Endodermal cell (in vitro differentiated cells): ENCODE measurements at regions not wholly inside any gene's neighbourhood (a gene's known extent, or its start where the extent isn't known, plus 50 kb on each side); places are given as distances from the start of the nearest gene placed in this dataset.

Experiments
- DNase-seq: peaks from one replicate; pipeline ENCODE4 v3.0.0-alpha.2; 2017
- H3K27ac ChIP-seq: 2 replicates; pipeline ENCODE4 v1.5.1; 2013; ENCODE audit warnings: mild to moderate bottlenecking, low read depth, low read length, moderate library complexity
- H3K27me3 ChIP-seq: 2 replicates; pipeline ENCODE4 v1.6.1; 2013; ENCODE audit warnings: mild to moderate bottlenecking, low read length, moderate library complexity; ENCODE audit not compliant: insufficient read depth, control insufficient read depth, poor library complexity, severe bottlenecking
- H3K36me3 ChIP-seq: 2 replicates; pipeline ENCODE4 v1.7.0; 2013; ENCODE audit warnings: mild to moderate bottlenecking, low read length, moderate library complexity; ENCODE audit not compliant: control insufficient read depth, insufficient read depth
- H3K4me1 ChIP-seq: one replicate; pipeline ENCODE4 v1.7.0; 2013; ENCODE audit warnings: low read length; ENCODE audit not compliant: control insufficient read depth, insufficient read depth
- H3K4me3 ChIP-seq: 2 replicates; pipeline ENCODE4 v1.5.1; 2013; ENCODE audit warnings: mild to moderate bottlenecking, low read length, moderate library complexity
- H3K9ac ChIP-seq: 2 replicates; pipeline ENCODE4 v1.6.1; 2013; ENCODE audit warnings: mild to moderate bottlenecking, low read length, moderate library complexity; ENCODE audit not compliant: poor library complexity, severe bottlenecking; ENCODE audit errors: extremely low read depth
- H3K9me3 ChIP-seq: 2 replicates; pipeline ENCODE4 v1.6.1; 2013; ENCODE audit warnings: mild to moderate bottlenecking, low read length, moderate library complexity; ENCODE audit not compliant: control insufficient read depth
- H3K27ac Mint-ChIP-seq: 2 replicates; pipeline ENCODE4 v1.8.0; 2020; ENCODE audit warnings: mixed read lengths
- H3K27me3 Mint-ChIP-seq: 2 replicates; pipeline ENCODE4 v1.8.0; 2021; ENCODE audit warnings: mild to moderate bottlenecking, mixed read lengths; ENCODE audit not compliant: insufficient read depth
- H3K36me3 Mint-ChIP-seq: 2 replicates; pipeline ENCODE4 v1.8.0; 2020; ENCODE audit warnings: low read depth, mixed read lengths
- H3K4me1 Mint-ChIP-seq: 2 replicates; pipeline ENCODE4 v1.8.0; 2020; ENCODE audit warnings: mixed read lengths
- H3K4me3 Mint-ChIP-seq: 2 replicates; pipeline ENCODE4 v1.8.0; 2020; ENCODE audit warnings: mild to moderate bottlenecking, moderate library complexity, mixed read lengths
- H3K9me3 Mint-ChIP-seq: 2 replicates; pipeline ENCODE4 v1.8.0; 2020; ENCODE audit warnings: mild to moderate bottlenecking, mixed read lengths
- WGBS, 2 experiments: methylation state at CpG; one replicate each; pipeline versions ENCODE4 v1.1.5 to v1.1.7; 2013; ENCODE audit warnings: missing lambda C conversion rate in 2 of 2, mixed read lengths in 1 of 2; ENCODE audit not compliant: insufficient coverage in 1 of 2, insufficient read length in 1 of 2; 5-methylcytosine and 5-hydroxymethylcytosine counted together
- TF ChIP-seq, protein P1 (sequence below): fragments of 200-600 bp; sonication (generic); conservative IDR thresholded peaks from 2 replicates; pipeline ENCODE4 v1.5.0; 2021; ENCODE audit warnings: antibody characterized with exemption, mild to moderate bottlenecking

DNA sequence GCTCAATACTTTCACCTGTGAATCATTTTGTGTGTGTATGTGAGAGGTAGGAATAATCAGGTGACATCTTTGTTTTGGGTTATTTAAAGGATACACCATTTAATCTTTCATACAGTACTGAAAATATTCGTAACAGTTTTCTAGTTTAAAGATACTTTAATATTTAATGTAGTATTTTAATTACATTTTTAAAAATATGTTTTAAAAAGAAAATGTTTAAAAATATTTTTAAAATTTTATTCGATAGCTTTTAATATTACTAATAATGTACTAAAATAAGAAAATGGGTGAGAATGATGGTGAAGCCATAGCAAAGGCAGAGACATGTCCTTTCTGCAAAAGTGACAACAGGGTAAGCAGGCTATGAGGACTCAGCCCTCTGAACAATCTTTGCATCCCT lies 56.3 kb upstream of the MEF2C start:
- no peak overlapping the region for H3K4me3 ChIP-seq
- H3K27me3 Mint-ChIP-seq, result no peaks in the 10 kb centered on the region
- TF ChIP-seq, protein P1, sequence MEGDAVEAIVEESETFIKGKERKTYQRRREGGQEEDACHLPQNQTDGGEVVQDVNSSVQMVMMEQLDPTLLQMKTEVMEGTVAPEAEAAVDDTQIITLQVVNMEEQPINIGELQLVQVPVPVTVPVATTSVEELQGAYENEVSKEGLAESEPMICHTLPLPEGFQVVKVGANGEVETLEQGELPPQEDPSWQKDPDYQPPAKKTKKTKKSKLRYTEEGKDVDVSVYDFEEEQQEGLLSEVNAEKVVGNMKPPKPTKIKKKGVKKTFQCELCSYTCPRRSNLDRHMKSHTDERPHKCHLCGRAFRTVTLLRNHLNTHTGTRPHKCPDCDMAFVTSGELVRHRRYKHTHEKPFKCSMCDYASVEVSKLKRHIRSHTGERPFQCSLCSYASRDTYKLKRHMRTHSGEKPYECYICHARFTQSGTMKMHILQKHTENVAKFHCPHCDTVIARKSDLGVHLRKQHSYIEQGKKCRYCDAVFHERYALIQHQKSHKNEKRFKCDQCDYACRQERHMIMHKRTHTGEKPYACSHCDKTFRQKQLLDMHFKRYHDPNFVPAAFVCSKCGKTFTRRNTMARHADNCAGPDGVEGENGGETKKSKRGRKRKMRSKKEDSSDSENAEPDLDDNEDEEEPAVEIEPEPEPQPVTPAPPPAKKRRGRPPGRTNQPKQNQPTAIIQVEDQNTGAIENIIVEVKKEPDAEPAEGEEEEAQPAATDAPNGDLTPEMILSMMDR, result no peak
- H3K4me3 Mint-ChIP-seq, result no peak overlapping the region
- WGBS, 2 experiments, result no CpG with 5 or more reads among the region's 2 CpGs
- no peak overlapping the region for H3K27ac Mint-ChIP-seq
- no peaks in the 10 kb centered on the region for H3K27me3 ChIP-seq
- H3K27ac ChIP-seq, result no peak overlapping the region
- H3K9ac ChIP-seq, result no peak overlapping the region
- H3K4me1 Mint-ChIP-seq, result peaks cover 7% of the 10 kb centered on the region
- no peak for DNase-seq
- no peaks in the 10 kb centered on the region for H3K36me3 ChIP-seq
- H3K4me1 ChIP-seq, result no peaks in the 10 kb centered on the region
- no peaks in the 10 kb centered on the region for H3K9me3 ChIP-seq
- H3K36me3 Mint-ChIP-seq, result no peaks in the 10 kb centered on the region
- no peaks in the 10 kb centered on the region for H3K9me3 Mint-ChIP-seq

DNA sequence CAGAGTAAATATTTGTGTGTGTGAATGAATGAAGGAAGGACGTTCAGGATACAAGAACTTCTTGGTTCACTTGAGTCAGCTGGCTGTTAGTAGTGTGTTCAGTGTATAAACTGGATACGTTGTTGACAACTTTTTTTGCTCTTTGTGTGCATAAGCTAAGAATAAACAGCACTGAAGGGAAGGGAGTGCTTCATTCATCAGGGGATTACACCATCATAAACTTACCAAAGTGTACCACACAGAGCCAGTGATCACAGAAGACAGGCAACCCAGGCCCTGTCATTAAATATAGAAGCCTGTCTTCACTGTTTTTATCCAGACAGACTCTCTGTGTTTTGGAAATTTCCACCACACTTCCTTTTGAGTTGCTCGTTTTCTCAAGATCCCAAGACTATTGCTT lies 55.5 kb upstream of the MEF2C start:
- no peak overlapping the region for H3K4me3 Mint-ChIP-seq

DNA sequence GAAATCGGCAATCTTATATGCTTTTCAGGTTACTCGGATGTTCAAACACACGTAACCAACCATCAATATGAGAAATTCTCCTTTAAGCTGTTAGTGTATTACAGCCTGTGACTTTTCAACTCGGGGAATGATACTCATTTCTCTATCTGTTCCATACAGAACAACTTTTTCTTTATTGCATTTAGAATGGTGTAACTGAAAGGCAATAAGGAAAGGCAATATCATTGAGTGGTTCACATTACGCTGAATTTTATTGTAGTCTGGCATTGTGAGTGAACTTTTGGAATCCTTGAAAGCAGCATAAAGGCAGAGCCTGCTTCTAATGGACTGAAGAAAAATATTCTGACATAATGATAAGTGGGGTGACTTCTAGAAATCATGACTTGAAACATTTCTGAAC lies 54.4 kb upstream of the MEF2C start:
- Mint-ChIP-seq H3K27me3 (no peaks in the 10 kb centered on the region), H3K36me3 (no peaks in the 10 kb centered on the region), H3K4me1 (peaks cover 2% of the 10 kb centered on the region), H3K27ac (no peak overlapping the region), H3K4me3 (no peak overlapping the region), H3K9me3 (no peaks in the 10 kb centered on the region)
- TF ChIP-seq, protein P1, result no peak
- WGBS, 2 experiments, result 92 to 98% methylated on average over 4 to 5 of the region's 5 CpGs
- DNase-seq, result no peak
- Histone ChIP-seq H3K4me1 (no peaks in the 10 kb centered on the region), H3K9me3 (no peaks in the 10 kb centered on the region), H3K36me3 (no peaks in the 10 kb centered on the region), H3K27ac (no peak overlapping the region), H3K9ac (no peak overlapping the region), H3K4me3 (no peak overlapping the region), H3K27me3 (no peaks in the 10 kb centered on the region)

More for the DNA sequence above, 55.5 kb upstream of the MEF2C start:
- H3K27me3 ChIP-seq, result no peaks in the 10 kb centered on the region
- no peaks in the 10 kb centered on the region for H3K36me3 ChIP-seq
- H3K4me1 Mint-ChIP-seq, result peaks cover 7% of the 10 kb centered on the region
- H3K4me1 ChIP-seq, result no peaks in the 10 kb centered on the region
- no peaks in the 10 kb centered on the region for H3K36me3 Mint-ChIP-seq
- TF ChIP-seq, protein P1, result no peak
- no peak overlapping the region for H3K27ac Mint-ChIP-seq
- WGBS, 2 experiments, result 79 to 94% methylated on average over 2 to 3 of the region's 3 CpGs
- no peaks in the 10 kb centered on the region for H3K9me3 ChIP-seq
- no peaks in the 10 kb centered on the region for H3K27me3 Mint-ChIP-seq
- H3K9ac ChIP-seq, result no peak overlapping the region
- DNase-seq, result no peak
- no peak overlapping the region for H3K27ac ChIP-seq
- H3K4me3 ChIP-seq, result no peak overlapping the region
- no peaks in the 10 kb centered on the region for H3K9me3 Mint-ChIP-seq
